NCI-H526 treated with DMSO at 0.1 percent for 48 hours (cell line): ENCODE measurements at regions not wholly inside any gene's neighbourhood (a gene's known extent, or its start where the extent isn't known, plus 50 kb on each side); places are given as distances from the start of the nearest gene placed in this dataset.

Experiments
- DNase-seq: peaks from one replicate; lab custom pipeline; 2025; lab: John Stamatoyannopoulos, UW

DNA sequence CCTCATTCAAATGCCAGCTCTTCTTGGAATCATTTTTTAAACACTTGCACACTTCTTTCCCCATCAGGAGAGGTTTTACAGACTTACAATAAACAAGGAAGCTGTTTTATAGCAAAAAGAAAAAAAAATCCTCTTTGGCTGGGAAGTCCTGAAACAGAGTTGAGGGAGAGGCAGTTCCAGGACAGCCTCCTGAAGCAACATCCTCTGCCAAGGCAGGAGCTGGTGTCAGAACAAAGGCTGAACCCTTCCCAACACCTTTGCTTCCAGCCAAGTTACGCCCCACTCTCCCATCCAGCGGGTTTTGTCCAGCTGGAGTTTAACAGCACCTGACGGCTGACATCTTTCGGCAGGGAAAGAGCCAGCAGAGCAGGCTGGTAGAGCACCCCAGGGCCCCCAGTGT lies 287.8 kb downstream of the RRAGC start:
- DNase-seq, result no peak

DNA sequence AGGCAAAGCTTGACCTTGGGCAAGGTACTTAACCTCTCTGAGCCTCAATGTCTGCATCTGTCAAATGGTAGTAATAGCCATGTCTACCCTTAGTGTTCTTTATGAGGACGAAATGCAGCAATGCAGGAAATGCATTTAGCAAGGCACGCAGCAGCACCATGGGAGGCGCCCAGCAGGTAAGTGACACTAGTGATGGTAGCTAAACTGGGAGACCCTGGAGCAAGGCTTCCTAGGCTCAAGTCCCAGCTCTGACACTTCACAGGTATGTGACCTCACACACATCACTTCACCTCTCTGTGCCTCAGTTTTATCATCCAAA lies 289.0 kb downstream of the RRAGC start:
- no peak for DNase-seq

DNA sequence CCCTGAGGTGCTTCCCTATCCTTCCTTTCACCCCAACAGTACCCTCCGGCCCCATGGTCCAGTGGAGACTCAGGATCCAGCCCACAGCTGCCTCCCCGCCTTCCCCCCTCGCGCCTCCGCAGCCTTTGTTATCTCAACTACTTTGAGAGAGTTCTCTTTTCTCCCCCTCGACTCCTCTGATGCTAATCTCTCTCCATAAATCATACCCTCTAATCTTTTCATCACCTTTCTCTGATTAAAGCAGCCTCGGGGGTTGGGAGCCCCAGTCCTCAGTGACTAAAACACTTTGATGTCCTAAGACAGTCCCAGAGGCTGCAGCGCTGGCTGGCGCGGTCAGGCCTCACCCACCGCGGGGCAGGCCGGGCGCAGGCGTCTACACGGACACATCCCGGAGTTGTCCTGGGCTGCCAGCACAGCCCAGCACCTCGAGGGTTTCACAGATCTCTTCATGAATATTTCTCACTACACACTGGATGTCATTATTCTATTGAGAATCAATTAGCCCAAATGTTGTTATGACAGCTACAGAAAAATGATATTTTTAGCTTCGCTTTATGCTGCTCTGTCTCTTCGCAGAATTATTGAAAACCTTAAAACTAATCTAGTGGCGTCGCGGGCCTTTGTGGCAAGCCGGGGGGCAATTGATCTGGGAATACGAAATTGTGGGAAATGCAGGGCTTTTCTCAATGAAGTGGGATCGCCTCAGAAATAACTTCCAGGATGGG lies 289.5 kb downstream of the RRAGC start:
- DNase-seq, result no peak

GRCh38 chr1:38568061-38568857 lies 291.3 kb downstream of the RRAGC start:
- DNase-seq, result no peak

- no peak for DNase-seq
Measured at GRCh38 chr1:38567401-38567800, 292.2 kb downstream of the RRAGC start.

GRCh38 chr1:38565020-38565491 lies 294.5 kb downstream of the RRAGC start:
- DNase-seq, result no peak

DNA sequence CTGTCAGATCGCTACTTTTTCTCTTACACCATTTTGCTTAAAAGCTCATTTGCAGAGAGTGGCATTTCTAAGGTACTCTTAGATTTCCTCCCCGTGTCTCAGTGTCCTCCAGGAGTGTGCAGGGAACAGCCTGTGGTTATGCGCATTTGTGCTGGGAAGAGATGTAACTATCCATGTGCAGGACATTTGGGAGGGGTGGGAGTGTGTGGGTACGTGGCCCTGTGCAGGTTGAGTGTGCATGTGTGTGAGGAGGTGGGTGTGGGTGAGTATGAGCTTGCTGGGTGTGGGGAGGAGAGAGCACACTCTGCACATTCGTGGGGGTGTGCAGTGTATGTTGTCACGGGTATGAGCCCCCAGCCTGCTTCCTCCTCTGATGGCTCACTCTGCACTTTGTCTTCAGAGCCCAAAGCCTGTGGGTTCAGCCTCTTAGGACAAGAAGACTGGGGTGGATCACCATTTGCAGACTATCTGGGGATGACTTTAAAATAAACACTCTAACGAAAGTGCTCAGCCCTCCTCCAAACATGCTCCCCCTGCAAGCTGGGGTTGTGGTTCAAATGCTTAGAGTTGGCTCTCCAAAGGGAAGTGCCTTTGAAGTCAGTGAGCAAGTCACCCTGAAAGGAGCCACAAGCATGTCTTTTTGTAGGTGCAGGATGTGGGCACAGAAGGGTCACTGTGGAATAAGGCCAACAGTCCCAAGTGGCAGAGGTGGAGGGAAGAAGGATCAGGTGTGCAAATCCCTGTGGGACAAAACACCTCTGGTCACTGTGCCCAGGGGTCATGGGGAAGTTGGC lies 295.4 kb downstream of the RRAGC start:
- DNase-seq, result no peak

- no peak for DNase-seq
Measured at GRCh38 chr1:38561725-38562124, 297.8 kb downstream of the RRAGC start.

- no peak for DNase-seq
Measured at GRCh38 chr1:38561110-38561509, 298.5 kb downstream of the RRAGC start.

DNA sequence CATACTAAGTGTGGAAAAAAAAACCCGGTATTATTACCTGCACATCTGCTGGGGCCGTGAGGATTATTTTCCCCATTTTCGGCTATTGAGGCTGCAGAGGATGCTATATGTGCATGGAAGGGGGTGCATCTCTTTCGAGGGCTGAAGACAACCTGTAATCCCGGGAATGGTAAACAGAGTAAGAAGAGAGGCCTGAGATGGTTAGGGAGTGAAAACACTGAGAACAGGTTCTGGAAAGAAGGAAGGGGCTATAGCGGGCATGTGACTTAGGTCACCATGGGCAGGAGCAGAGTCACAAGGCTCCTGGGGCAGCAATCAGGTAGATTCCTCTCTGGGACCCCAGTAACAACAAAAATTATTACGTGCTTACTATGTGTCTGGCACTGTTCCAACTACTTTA lies 299.1 kb downstream of the RRAGC start:
- DNase-seq, result no peak

- DNase-seq, result no peak
Measured at GRCh38 chr1:38559446-38560165, 300.0 kb downstream of the RRAGC start.

- peak; percentile 31 for DNase-seq
Measured at GRCh38 chr1:38558500-38559445, 300.8 kb downstream of the RRAGC start.

DNA sequence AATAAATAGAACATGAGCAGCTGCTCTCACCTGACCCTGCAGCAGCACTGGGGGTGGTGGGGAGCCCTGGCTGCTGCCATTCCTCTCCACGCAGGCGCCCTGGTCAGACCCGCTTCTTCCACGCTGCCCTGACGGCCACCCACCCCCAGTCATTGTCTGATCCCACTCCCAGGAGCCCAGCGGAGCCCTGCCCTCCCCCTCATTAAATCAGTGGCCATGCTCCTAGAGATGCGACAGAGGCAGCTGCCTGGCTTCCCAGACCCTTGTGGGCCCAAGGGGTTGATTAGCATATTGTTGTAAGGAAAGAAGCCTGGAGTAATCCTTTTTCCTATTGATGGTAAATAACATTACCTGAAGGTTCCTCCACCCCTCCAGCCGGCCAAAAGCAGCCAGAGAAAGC lies 301.5 kb downstream of the RRAGC start:
- no peak for DNase-seq

DNA sequence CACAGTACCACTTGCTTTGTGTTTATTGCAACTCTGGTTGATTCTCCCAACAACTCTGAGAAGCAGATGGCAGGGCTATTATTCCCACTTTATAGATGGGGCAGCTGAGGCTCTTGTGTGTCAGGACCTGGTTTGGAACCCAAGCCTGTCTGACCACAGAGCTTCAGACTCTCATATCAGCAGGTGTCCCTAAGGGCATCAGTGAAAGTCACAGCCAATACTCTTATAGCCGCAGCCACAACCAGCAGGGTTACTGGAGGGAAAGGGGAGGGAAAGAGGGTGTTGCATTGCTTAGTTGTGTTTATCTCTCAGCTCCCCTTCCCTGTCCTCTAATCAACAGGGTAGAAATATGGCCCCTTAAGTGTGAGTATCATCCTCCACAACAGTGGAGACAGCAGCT lies 304.0 kb downstream of the RRAGC start:
- no peak for DNase-seq

DNA sequence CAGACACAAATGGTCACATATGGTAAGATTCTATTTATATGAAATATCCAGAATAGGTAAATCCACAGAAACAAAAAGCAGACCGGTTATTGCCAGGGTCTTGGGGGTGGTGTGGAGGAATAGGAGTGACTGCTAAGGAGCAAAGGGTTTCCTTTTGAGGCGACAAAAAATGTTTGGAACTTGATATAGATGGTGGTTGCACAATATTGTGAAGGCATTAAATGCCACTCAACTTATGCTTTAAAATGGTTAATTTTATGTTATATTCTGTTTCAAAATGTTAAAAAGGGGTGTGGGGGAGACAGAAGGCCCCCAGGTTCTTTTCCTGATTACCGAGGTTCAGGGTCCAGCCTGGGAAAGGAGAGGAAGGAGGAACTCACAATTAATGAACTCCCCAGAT lies 304.4 kb downstream of the RRAGC start:
- DNase-seq, result no peak

GRCh38 chr1:38551318-38552307 lies 308.0 kb downstream of the RRAGC start:
- DNase-seq, result no peak

DNA sequence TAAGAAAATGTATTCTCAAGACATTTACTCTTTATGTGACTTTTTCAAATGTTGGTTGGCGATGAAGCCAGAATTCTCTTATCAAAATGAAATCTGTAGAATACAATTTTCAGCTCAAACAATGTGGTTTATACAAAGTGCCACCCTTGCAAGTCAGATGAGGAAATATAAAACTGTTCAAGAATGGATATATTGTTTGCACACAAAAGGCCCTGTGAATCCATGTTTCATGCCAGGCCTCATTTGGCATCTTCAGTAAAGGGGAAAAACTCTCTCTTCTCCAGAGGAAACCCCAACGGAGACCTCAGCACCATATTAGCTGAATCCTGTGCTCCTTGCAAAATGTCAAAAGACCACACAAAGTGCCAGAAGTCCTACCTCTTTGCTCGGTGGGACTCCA lies 310.4 kb downstream of the RRAGC start:
- DNase-seq, result no peak

DNA sequence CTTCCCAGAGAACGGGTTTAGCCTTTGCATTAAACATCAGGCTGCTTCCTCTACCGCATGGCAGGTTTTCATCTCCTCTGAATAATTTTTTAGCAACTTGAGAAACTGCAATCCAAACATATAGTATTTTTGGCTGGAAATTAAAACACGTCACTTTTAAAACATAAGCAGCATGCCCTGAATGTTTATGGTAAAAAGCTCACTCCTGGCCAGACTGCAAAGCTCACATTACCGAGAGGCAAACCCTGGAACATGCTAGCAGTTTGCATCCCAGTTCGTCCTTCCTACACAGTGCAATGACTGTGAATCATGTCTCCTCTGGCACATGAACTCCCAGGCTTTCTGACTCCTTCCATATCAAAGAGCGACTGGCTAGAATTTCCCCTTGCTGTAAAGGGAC lies 312.3 kb downstream of the RRAGC start:
- no peak for DNase-seq

DNA sequence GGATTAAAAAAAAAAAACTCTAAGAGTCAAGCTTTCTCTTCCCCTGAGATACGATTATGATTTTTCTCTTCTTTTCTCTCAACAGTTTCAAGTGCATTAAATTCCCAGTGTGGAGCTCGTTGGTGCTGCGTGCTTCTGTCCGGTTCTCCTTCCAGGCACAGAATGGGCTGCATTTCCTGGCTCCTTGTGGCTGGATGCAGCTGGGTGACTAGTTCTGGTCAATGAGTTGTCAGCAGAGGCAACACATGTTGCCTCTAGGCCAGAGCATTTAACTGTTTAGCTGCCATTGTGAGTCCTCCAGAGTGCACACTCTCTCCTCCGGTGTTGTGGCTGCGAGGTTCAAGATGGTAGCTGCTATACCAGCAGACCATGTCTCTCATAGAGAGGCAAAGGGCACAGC lies 312.9 kb downstream of the RRAGC start:
- DNase-seq, result no peak

DNA sequence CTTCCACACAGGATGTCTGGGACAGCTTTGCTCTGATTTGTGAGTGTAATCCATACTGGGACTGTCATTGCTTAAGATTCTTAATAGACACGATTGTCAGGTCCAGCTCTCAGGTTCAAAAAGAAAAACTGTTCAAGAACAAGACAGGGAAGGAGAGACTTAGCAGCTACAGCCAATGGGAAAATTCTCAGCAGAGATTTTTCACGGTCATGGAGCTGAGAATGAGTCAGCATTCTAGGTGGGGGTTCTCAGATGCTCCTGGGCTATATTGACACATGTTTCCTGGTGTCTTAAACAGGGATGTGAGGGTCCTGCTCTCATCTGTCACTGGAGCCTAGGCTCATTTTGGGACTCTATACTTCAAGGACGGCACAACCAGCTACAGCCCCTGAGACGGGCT lies 318.3 kb downstream of the RRAGC start:
- no peak for DNase-seq
